HG03460 (cell line): ENCODE measurements at regions not wholly inside any gene's neighbourhood (a gene's known extent, or its start where the extent isn't known, plus 50 kb on each side); places are given as distances from the start of the nearest gene placed in this dataset.

Experiments
- ATAC-seq: cut with Tn5 transposase; IDR thresholded peaks from one replicate; pipeline ENCODE4 v1.9.1; 2021; ENCODE audit not compliant: unreplicated experiment

- no peak for ATAC-seq
Measured at GRCh38 chr13:34216256-34216655, 398.3 kb downstream of the RFC3 start.

GRCh38 chr13:34217343-34218025 is 399.5 kb downstream of the RFC3 start:
- no peak for ATAC-seq

GRCh38 chr13:34223984-34224383 is 406.0 kb downstream of the RFC3 start:
- ATAC-seq: no peak

GRCh38 chr13:34224877-34225276 is 406.9 kb downstream of the RFC3 start:
- no peak for ATAC-seq

GRCh38 chr13:34230271-34230670 is 412.3 kb downstream of the RFC3 start:
- ATAC-seq: no peak

GRCh38 chr13:34241332-34241731 is 423.4 kb downstream of the RFC3 start:
- ATAC-seq: no peak

- ATAC-seq: no peak
Measured at GRCh38 chr13:34243403-34243802, 425.5 kb downstream of the RFC3 start.

GRCh38 chr13:34246511-34246910 is 428.6 kb downstream of the RFC3 start:
- no peak for ATAC-seq

GRCh38 chr13:34247596-34247995 is 429.6 kb downstream of the RFC3 start:
- ATAC-seq: no peak

GRCh38 chr13:34249546-34250039 is 431.6 kb downstream of the RFC3 start:
- no peak for ATAC-seq

- no peak for ATAC-seq
Measured at GRCh38 chr13:34250151-34250670, 432.3 kb downstream of the RFC3 start.

GRCh38 chr13:34254366-34254765 is 436.4 kb downstream of the RFC3 start:
- ATAC-seq: no peak

- ATAC-seq: no peak
Measured at GRCh38 chr13:34255711-34256110, 437.8 kb downstream of the RFC3 start.

- no peak for ATAC-seq
Measured at GRCh38 chr13:34256236-34256635, 438.3 kb downstream of the RFC3 start.

- ATAC-seq: no peak
Measured at GRCh38 chr13:34257966-34258365, 440.0 kb downstream of the RFC3 start.

- no peak for ATAC-seq
Measured at GRCh38 chr13:34258646-34259386, 440.9 kb downstream of the RFC3 start.

GRCh38 chr13:34263681-34264080 is 445.7 kb downstream of the RFC3 start:
- no peak for ATAC-seq

GRCh38 chr13:34265046-34265679 is 447.2 kb downstream of the RFC3 start:
- no peak for ATAC-seq

GRCh38 chr13:34276764-34277163 is 458.8 kb downstream of the RFC3 start:
- ATAC-seq: no peak

GRCh38 chr13:34277936-34278335 is 460.0 kb downstream of the RFC3 start:
- ATAC-seq: no peak

- ATAC-seq: no peak
Measured at GRCh38 chr13:34278780-34279179, 460.8 kb downstream of the RFC3 start.

GRCh38 chr13:34290661-34291060 is 472.7 kb downstream of the RFC3 start:
- no peak for ATAC-seq
